ENCODE measurements at regions not wholly inside any gene's neighbourhood (a gene's known extent, or its start where the extent isn't known, plus 50 kb on each side); places are given as distances from the start of the nearest gene placed in this dataset.

- TF ChIP-seq EGR1 (IDR thresholded peaks at IDR 0.05; ENCODE audit: low read depth in 2 of 2) (no peak), CTCF (IDR thresholded peaks at IDR 0.05; ENCODE audit: low read depth, low read length, missing input control) (no peak)
- TF ChIP-seq, protein P1, sequence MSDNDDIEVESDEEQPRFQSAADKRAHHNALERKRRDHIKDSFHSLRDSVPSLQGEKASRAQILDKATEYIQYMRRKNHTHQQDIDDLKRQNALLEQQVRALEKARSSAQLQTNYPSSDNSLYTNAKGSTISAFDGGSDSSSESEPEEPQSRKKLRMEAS (IDR thresholded peaks at IDR 0.05) = no peak
Measured at GRCh38 chr5:85545129-85545528, 1072.6 kb upstream of the COX7C start (continued).

DNA sequence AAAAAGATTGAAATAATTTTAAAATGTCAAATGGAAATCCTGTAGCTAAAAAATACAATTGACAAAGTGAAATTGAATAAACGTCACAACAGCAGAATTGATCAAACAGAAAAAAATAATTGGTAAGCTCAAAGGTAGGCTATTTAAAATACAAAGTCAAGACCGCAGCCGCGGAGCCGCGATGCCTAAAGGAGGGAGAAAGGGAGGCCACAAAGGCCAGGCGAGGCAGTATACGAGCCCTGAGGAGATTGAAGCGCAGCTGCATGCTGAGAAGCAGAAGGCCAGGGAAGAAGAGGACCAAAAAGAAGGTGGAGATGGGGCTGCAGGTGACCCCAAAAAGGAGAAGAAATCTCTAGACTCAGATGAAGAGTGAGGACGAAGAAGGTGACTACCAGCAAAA is 1068.5 kb upstream of the COX7C start:
- no peaks in the 10 kb centered on the region for H3K36me3 ChIP-seq (ENCODE audit: control insufficient read depth in 4 of 4, insufficient read depth in 3 of 4, low read depth in 1 of 4, low read length in 3 of 4)
- H3K9me3 ChIP-seq (ENCODE audit: control insufficient read depth in 4 of 4, low read length in 3 of 4) = peaks cover 0 to 7% (median 4%) of the 10 kb centered on the region in 4 donors
- TF ChIP-seq RAD21 (IDR thresholded peaks at IDR 0.05) = no peak
- no peak for TF ChIP-seq RXRA (IDR thresholded peaks at IDR 0.05)
- TF ChIP-seq, protein P2, sequence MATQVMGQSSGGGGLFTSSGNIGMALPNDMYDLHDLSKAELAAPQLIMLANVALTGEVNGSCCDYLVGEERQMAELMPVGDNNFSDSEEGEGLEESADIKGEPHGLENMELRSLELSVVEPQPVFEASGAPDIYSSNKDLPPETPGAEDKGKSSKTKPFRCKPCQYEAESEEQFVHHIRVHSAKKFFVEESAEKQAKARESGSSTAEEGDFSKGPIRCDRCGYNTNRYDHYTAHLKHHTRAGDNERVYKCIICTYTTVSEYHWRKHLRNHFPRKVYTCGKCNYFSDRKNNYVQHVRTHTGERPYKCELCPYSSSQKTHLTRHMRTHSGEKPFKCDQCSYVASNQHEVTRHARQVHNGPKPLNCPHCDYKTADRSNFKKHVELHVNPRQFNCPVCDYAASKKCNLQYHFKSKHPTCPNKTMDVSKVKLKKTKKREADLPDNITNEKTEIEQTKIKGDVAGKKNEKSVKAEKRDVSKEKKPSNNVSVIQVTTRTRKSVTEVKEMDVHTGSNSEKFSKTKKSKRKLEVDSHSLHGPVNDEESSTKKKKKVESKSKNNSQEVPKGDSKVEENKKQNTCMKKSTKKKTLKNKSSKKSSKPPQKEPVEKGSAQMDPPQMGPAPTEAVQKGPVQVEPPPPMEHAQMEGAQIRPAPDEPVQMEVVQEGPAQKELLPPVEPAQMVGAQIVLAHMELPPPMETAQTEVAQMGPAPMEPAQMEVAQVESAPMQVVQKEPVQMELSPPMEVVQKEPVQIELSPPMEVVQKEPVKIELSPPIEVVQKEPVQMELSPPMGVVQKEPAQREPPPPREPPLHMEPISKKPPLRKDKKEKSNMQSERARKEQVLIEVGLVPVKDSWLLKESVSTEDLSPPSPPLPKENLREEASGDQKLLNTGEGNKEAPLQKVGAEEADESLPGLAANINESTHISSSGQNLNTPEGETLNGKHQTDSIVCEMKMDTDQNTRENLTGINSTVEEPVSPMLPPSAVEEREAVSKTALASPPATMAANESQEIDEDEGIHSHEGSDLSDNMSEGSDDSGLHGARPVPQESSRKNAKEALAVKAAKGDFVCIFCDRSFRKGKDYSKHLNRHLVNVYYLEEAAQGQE (IDR thresholded peaks at IDR 0.05) = no peak
- no peak for TF ChIP-seq EGR1 (IDR thresholded peaks at IDR 0.05; ENCODE audit: low read depth in 2 of 2)
- TF ChIP-seq HNF4A (conservative IDR thresholded peaks at IDR 0.05) = no peak
- no peak for TF ChIP-seq SP1 (IDR thresholded peaks at IDR 0.05)
- no peak for TF ChIP-seq FOXA1 (IDR thresholded peaks at IDR 0.05)
- no peak for TF ChIP-seq CTCF (IDR thresholded peaks at IDR 0.05; ENCODE audit: low read depth, low read length, missing input control)
- no peak for TF ChIP-seq HNF4G (IDR thresholded peaks at IDR 0.05)
- TF ChIP-seq GABPA (IDR thresholded peaks at IDR 0.05 in 1 of 2, conservative IDR thresholded peaks at IDR 0.05 in 1 of 2) = no peak
- no peak for TF ChIP-seq NR2F2 (IDR thresholded peaks at IDR 0.05)
- TF ChIP-seq, protein P1 (IDR thresholded peaks at IDR 0.05) = no peak
- no peak for TF ChIP-seq JUND (IDR thresholded peaks at IDR 0.05)
- no peak for TF ChIP-seq ZBTB33 (IDR thresholded peaks at IDR 0.05)
- TF ChIP-seq YY1 (IDR thresholded peaks at IDR 0.05) = no peak
- no peaks in the 10 kb centered on the region for H3K27me3 ChIP-seq (ENCODE audit: control insufficient read depth in 4 of 4, insufficient read depth in 4 of 4, low read length in 3 of 4)
- no peak overlapping the region for H3K9ac ChIP-seq (ENCODE audit: low read depth in 1 of 2, low read length in 2 of 2)
- no peak for DNase-seq (ENCODE audit: low spot score)
- no peak overlapping the region for H3K27ac ChIP-seq (ENCODE audit: low read depth in 1 of 2, low read length in 2 of 2)
- H3K4me3 ChIP-seq (ENCODE audit: low read depth in 1 of 3, low read length in 3 of 3) = no peak overlapping the region
- H3K4me1 ChIP-seq (ENCODE audit: control insufficient read depth in 4 of 4, insufficient read depth in 4 of 4, low read length in 3 of 4) = no peaks in the 10 kb centered on the region
- 92% methylated on average over 10 of the region's 10 CpGs for WGBS

Measured in liver (tissue), 8 donors.